HFFc6 (cell line): ENCODE measurements at regions not wholly inside any gene's neighbourhood (a gene's known extent, or its start where the extent isn't known, plus 50 kb on each side); places are given as distances from the start of the nearest gene placed in this dataset.

Experiments used
- DNase-seq: peaks from one replicate; pipeline ENCODE4 v3.0.0-alpha.2; 2018
- H3K27ac Mint-ChIP-seq: 2 replicates; pipeline ENCODE4 v1.8.0; 2020; ENCODE audit warnings: mild to moderate bottlenecking, mixed read lengths
- H3K27me3 Mint-ChIP-seq: 2 replicates; pipeline ENCODE4 v1.8.0; 2021; ENCODE audit warnings: mild to moderate bottlenecking, moderate library complexity, mixed read lengths; ENCODE audit not compliant: insufficient read depth
- H3K36me3 Mint-ChIP-seq: 2 replicates; pipeline ENCODE4 v1.8.0; 2021; ENCODE audit warnings: low read depth, mixed read lengths
- H3K4me1 Mint-ChIP-seq: 2 replicates; pipeline ENCODE4 v1.8.0; 2020; ENCODE audit warnings: low read depth, mixed read lengths
- H3K4me3 Mint-ChIP-seq: 2 replicates; pipeline ENCODE4 v1.8.0; 2020; ENCODE audit warnings: mild to moderate bottlenecking, moderate library complexity, mixed read lengths
- H3K9me3 Mint-ChIP-seq: 2 replicates; pipeline ENCODE4 v1.8.0; 2020; ENCODE audit warnings: mild to moderate bottlenecking, mixed read lengths
- CTCF ChIP-seq: fragments of 200-600 bp; sonication (generic); IDR thresholded peaks from 2 replicates; pipeline ENCODE4 v1.5.0; 2021; ENCODE audit warnings: antibody characterized with exemption, mild to moderate bottlenecking

- DNase-seq: no peak
- H3K27me3 Mint-ChIP-seq: no peaks in the 10 kb centered on the region
- H3K36me3 Mint-ChIP-seq: peaks cover 12% of the 10 kb centered on the region
- peak overlapping the region; percentile 20; the same call in 1 of the 2 replicates for H3K27ac Mint-ChIP-seq
- 0 out of 2 replicates have a peak, but pooled peaks cover 3% of the 10 kb centered on the region for H3K9me3 Mint-ChIP-seq
- H3K4me1 Mint-ChIP-seq: peaks cover 62% of the 10 kb centered on the region
- no peak overlapping the region for H3K4me3 Mint-ChIP-seq
- TF ChIP-seq CTCF: no peak
Measured at GRCh38 chr2:39535636-39536185, 98.6 kb upstream of the MAP4K3 start.

- Mint-ChIP-seq H3K27me3 (no peaks in the 10 kb centered on the region), H3K27ac (no peak overlapping the region), H3K4me3 (no peak overlapping the region), H3K36me3 (peaks cover 12% of the 10 kb centered on the region), H3K4me1 (peaks cover 49% of the 10 kb centered on the region), H3K9me3 (0 out of 2 replicates have a peak, but pooled peaks cover 3% of the 10 kb centered on the region)
- no peak for TF ChIP-seq CTCF
- no peak for DNase-seq
Measured at GRCh38 chr2:39537150-39537549, 100.1 kb upstream of the MAP4K3 start.

- H3K4me1 Mint-ChIP-seq: peaks cover 40% of the 10 kb centered on the region
- no peak for DNase-seq
- 0 out of 2 replicates have a peak, but pooled peaks cover 3% of the 10 kb centered on the region for H3K9me3 Mint-ChIP-seq
- H3K4me3 Mint-ChIP-seq: no peak overlapping the region
- no peak for TF ChIP-seq CTCF
- H3K27ac Mint-ChIP-seq: no peak overlapping the region
- H3K27me3 Mint-ChIP-seq: no peaks in the 10 kb centered on the region
- peaks cover 12% of the 10 kb centered on the region for H3K36me3 Mint-ChIP-seq
Measured at GRCh38 chr2:39538718-39539117, 101.6 kb upstream of the MAP4K3 start.

- TF ChIP-seq CTCF: no peak
- DNase-seq: no peak
- Mint-ChIP-seq H3K27ac (no peak overlapping the region), H3K27me3 (no peaks in the 10 kb centered on the region), H3K36me3 (peaks cover 12% of the 10 kb centered on the region), H3K4me3 (no peak overlapping the region), H3K4me1 (peaks cover 23% of the 10 kb centered on the region), H3K9me3 (0 out of 2 replicates have a peak, but pooled peaks cover 3% of the 10 kb centered on the region)
Measured at GRCh38 chr2:39540414-39540813, 103.3 kb upstream of the MAP4K3 start.

- no peak for DNase-seq
- Mint-ChIP-seq H3K27ac (no peak overlapping the region), H3K9me3 (0 out of 2 replicates have a peak, but pooled peaks cover 3% of the 10 kb centered on the region), H3K27me3 (no peaks in the 10 kb centered on the region), H3K36me3 (peaks cover 12% of the 10 kb centered on the region), H3K4me3 (no peak overlapping the region), H3K4me1 (peaks cover 20% of the 10 kb centered on the region)
- TF ChIP-seq CTCF: no peak
Measured at GRCh38 chr2:39541011-39541930, 104.2 kb upstream of the MAP4K3 start.
